Gastrocnemius medialis (tissue), 4 donors: ENCODE measurements at regions not wholly inside any gene's neighbourhood (a gene's known extent, or its start where the extent isn't known, plus 50 kb on each side); places are given as distances from the start of the nearest gene placed in this dataset.

Experiments used
- CTCF ChIP-seq, 5 experiments: fragments of 450-650 bp in 3 of 5; fragments of 200-600 bp in 2 of 5; sonication (generic) in 2 of 5; IDR thresholded peaks in 4 of 5; conservative IDR thresholded peaks in 1 of 5; 1 replicate in 4 of 5; 2 replicates in 1 of 5; pipeline ENCODE4 v1.5.1; 2016 to 2019; ENCODE audit warnings: antibody characterized with exemption in 5 of 5, mild to moderate bottlenecking in 3 of 5, moderate library complexity in 3 of 5
- POLR2A ChIP-seq, 2 donors: fragments of 450-650 bp; IDR thresholded peaks; one replicate each; pipeline ENCODE4 v1.6.1; 2017; ENCODE audit warnings: antibody characterized with exemption in 2 of 2, mild to moderate bottlenecking in 2 of 2, moderate library complexity in 2 of 2

- TF ChIP-seq CTCF (IDR thresholded peaks at IDR 0.05 in 4 of 5, conservative IDR thresholded peaks at IDR 0.05 in 1 of 5) (no peak), POLR2A (IDR thresholded peaks at IDR 0.05) (no peak)
Measured at GRCh38 chr3:46122091-46122490, 86.0 kb downstream of the CCR1 start.
